Liver (tissue), 8 donors: ENCODE measurements at regions not wholly inside any gene's neighbourhood (a gene's known extent, or its start where the extent isn't known, plus 50 kb on each side); places are given as distances from the start of the nearest gene placed in this dataset.

Experiments used
- DNase-seq: peaks from one replicate; pipeline ENCODE4 v3.0.0-alpha.2; 2017; ENCODE audit warnings: low spot score
- H3K27ac ChIP-seq, 2 donors: one replicate each; pipeline ENCODE4 v1.7.0; 2013; ENCODE audit warnings: inconsistent platforms in 2 of 2, low read length in 2 of 2, control low read depth in 1 of 2, low read depth in 1 of 2, mild to moderate bottlenecking in 1 of 2
- H3K27me3 ChIP-seq, 4 donors: one replicate each; pipeline versions ENCODE4 v1.6.1 to v1.7.0; 2013; ENCODE audit warnings: low read length in 3 of 4, inconsistent platforms in 1 of 4, mild to moderate bottlenecking in 1 of 4, moderate library complexity in 1 of 4; ENCODE audit not compliant: control insufficient read depth in 4 of 4, insufficient read depth in 4 of 4
- H3K36me3 ChIP-seq, 4 donors: one replicate each; pipeline versions ENCODE4 v1.6.1 to v1.7.0; 2013; ENCODE audit warnings: low read length in 3 of 4, mild to moderate bottlenecking in 3 of 4, low read depth in 1 of 4, moderate library complexity in 1 of 4; ENCODE audit not compliant: control insufficient read depth in 4 of 4, insufficient read depth in 3 of 4
- H3K4me1 ChIP-seq, 4 donors: one replicate each; pipeline versions ENCODE4 v1.6.1 to v1.7.0; 2013; ENCODE audit warnings: low read length in 3 of 4, mild to moderate bottlenecking in 3 of 4, moderate library complexity in 1 of 4; ENCODE audit not compliant: control insufficient read depth in 4 of 4, insufficient read depth in 4 of 4
- H3K4me3 ChIP-seq, 3 donors: one replicate each; pipeline versions ENCODE4 v1.6.1 to v1.7.0; 2013; ENCODE audit warnings: low read length in 3 of 3, control low read depth in 1 of 3, low read depth in 1 of 3, mild to moderate bottlenecking in 1 of 3
- H3K9ac ChIP-seq, 2 donors: one replicate each; pipeline ENCODE4 v1.7.0; 2013; ENCODE audit warnings: low read length in 2 of 2, mild to moderate bottlenecking in 2 of 2, moderate library complexity in 2 of 2, control low read depth in 1 of 2, low read depth in 1 of 2
- H3K9me3 ChIP-seq, 4 donors: one replicate each; pipeline versions ENCODE4 v1.6.1 to v1.7.0; 2013; ENCODE audit warnings: low read length in 3 of 4; ENCODE audit not compliant: control insufficient read depth in 4 of 4
- ATF3 ChIP-seq: IDR thresholded peaks from 2 replicates; pipeline ENCODE4 v1.6.1; 2016; ENCODE audit warnings: antibody characterized with exemption
- CTCF ChIP-seq: fragments of 150-350 bp; IDR thresholded peaks from 2 replicates; pipeline ENCODE4 v1.5.1; 2017; ENCODE audit warnings: improper control_type of control experiment, low read depth, low read length; ENCODE audit not compliant: missing input control
- EGR1 ChIP-seq, 2 donors: IDR thresholded peaks; 2 replicates each; pipeline ENCODE4 v1.6.1; 2016 to 2018; ENCODE audit warnings: antibody characterized with exemption in 2 of 2, low read depth in 2 of 2
- FOXA1 ChIP-seq: IDR thresholded peaks from 2 replicates; pipeline ENCODE4 v1.6.1; 2016; ENCODE audit warnings: antibody characterized with exemption
- FOXA2 ChIP-seq: IDR thresholded peaks from 2 replicates; pipeline ENCODE4 v1.6.1; 2016; ENCODE audit warnings: antibody characterized with exemption
- GABPA ChIP-seq, 2 donors: IDR thresholded peaks in 1 of 2; conservative IDR thresholded peaks in 1 of 2; 2 replicates each; pipeline ENCODE4 v1.6.1; 2016; ENCODE audit warnings: antibody characterized with exemption in 2 of 2, mild to moderate bottlenecking in 1 of 2, moderate library complexity in 1 of 2
- HNF4A ChIP-seq, 2 donors: conservative IDR thresholded peaks; 2 replicates each; pipeline ENCODE4 v1.6.1; 2016; ENCODE audit warnings: antibody characterized with exemption in 2 of 2, mild to moderate bottlenecking in 2 of 2
- HNF4G ChIP-seq: IDR thresholded peaks from 2 replicates; pipeline ENCODE4 v1.6.1; 2016; ENCODE audit warnings: antibody characterized with exemption
- JUND ChIP-seq, 2 donors: IDR thresholded peaks; 2 replicates each; pipeline ENCODE4 v1.6.1; 2016; ENCODE audit warnings: antibody characterized with exemption in 2 of 2
- MAX ChIP-seq: IDR thresholded peaks from 2 replicates; pipeline ENCODE4 v1.6.1; 2016; ENCODE audit warnings: antibody characterized with exemption
- NR2F2 ChIP-seq: IDR thresholded peaks from 2 replicates; pipeline ENCODE4 v1.6.1; 2016; ENCODE audit warnings: antibody characterized with exemption
- RAD21 ChIP-seq, 2 donors: IDR thresholded peaks; 2 replicates each; pipeline ENCODE4 v1.6.1; 2016; ENCODE audit warnings: antibody characterized with exemption in 2 of 2, mild to moderate bottlenecking in 2 of 2
- REST ChIP-seq: IDR thresholded peaks from 2 replicates; pipeline ENCODE4 v1.6.1; 2016; ENCODE audit warnings: antibody characterized with exemption, mild to moderate bottlenecking
- SP1 ChIP-seq: IDR thresholded peaks from 2 replicates; pipeline ENCODE4 v1.6.1; 2018; ENCODE audit warnings: antibody characterized with exemption, mild to moderate bottlenecking
- TAF1 ChIP-seq: conservative IDR thresholded peaks from 2 replicates; pipeline ENCODE4 v1.6.1; 2016; ENCODE audit warnings: antibody characterized with exemption, mild to moderate bottlenecking
- YY1 ChIP-seq: IDR thresholded peaks from 2 replicates; pipeline ENCODE4 v1.6.1; 2016; ENCODE audit warnings: antibody characterized with exemption, mild to moderate bottlenecking
- ZBTB33 ChIP-seq: IDR thresholded peaks from 2 replicates; pipeline ENCODE4 v1.6.1; 2016; ENCODE audit warnings: antibody characterized with exemption
- WGBS: extraction: QIAGEN DNeasy Blood & Tissue Kit; methylation state at CpG from one replicate; pipeline ENCODE4 v1.1.7; 2013; 5-methylcytosine and 5-hydroxymethylcytosine counted together
- donor health status: healthy.
- donor health status: healthy.
- donor health status: healthy.
- donor health status: healthy.
- donor health status: healthy.

- no peak for TF ChIP-seq ATF3
- TF ChIP-seq FOXA1, result no peak
- no peak for TF ChIP-seq FOXA2
- TF ChIP-seq REST, result no peak
- no peak for TF ChIP-seq CTCF
- no peak for TF ChIP-seq RAD21 (IDR thresholded peaks at IDR 0.05)
- TF ChIP-seq JUND (IDR thresholded peaks at IDR 0.05), result no peak
- no peak for TF ChIP-seq SP1
- TF ChIP-seq YY1, result no peak
- TF ChIP-seq TAF1, result no peak
- no peak for TF ChIP-seq GABPA (IDR thresholded peaks at IDR 0.05 in 1 of 2, conservative IDR thresholded peaks at IDR 0.05 in 1 of 2)
- TF ChIP-seq NR2F2, result no peak
- no peak for TF ChIP-seq MAX
- no peak for TF ChIP-seq HNF4A (conservative IDR thresholded peaks at IDR 0.05)
- TF ChIP-seq EGR1 (IDR thresholded peaks at IDR 0.05; ENCODE audit: low read depth in 2 of 2), result no peak
- TF ChIP-seq HNF4G, result no peak
- TF ChIP-seq ZBTB33, result no peak
- H3K27me3 ChIP-seq, result peaks cover 0 to 17% (median 3%) of the 10 kb centered on the region in 4 donors
- WGBS, result 78% methylated on average over 2 of the region's 2 CpGs
These were observed 135.7 kb upstream of the HS3ST2 start for GRCh38 chr16:22678311-22678710.

More at GRCh38 chr16:22678311-22678710, 135.7 kb upstream of the HS3ST2 start:
- no peaks in the 10 kb centered on the region for H3K4me1 ChIP-seq
- H3K9ac ChIP-seq, result no peak overlapping the region
- H3K36me3 ChIP-seq, result no peaks in the 10 kb centered on the region
- DNase-seq, result no peak
- no peak overlapping the region for H3K27ac ChIP-seq
- no peak overlapping the region for H3K4me3 ChIP-seq
- peaks cover 0 to 3% (median 0%) of the 10 kb centered on the region in 4 donors for H3K9me3 ChIP-seq
